ENCODE measurements at regions not wholly inside any gene's neighbourhood (a gene's known extent, or its start where the extent isn't known, plus 50 kb on each side); places are given as distances from the start of the nearest gene placed in this dataset.

GRCh38 chr1:5093042-5093441 lies 438.6 kb downstream of the AJAP1 start:
- TF ChIP-seq, protein P1, sequence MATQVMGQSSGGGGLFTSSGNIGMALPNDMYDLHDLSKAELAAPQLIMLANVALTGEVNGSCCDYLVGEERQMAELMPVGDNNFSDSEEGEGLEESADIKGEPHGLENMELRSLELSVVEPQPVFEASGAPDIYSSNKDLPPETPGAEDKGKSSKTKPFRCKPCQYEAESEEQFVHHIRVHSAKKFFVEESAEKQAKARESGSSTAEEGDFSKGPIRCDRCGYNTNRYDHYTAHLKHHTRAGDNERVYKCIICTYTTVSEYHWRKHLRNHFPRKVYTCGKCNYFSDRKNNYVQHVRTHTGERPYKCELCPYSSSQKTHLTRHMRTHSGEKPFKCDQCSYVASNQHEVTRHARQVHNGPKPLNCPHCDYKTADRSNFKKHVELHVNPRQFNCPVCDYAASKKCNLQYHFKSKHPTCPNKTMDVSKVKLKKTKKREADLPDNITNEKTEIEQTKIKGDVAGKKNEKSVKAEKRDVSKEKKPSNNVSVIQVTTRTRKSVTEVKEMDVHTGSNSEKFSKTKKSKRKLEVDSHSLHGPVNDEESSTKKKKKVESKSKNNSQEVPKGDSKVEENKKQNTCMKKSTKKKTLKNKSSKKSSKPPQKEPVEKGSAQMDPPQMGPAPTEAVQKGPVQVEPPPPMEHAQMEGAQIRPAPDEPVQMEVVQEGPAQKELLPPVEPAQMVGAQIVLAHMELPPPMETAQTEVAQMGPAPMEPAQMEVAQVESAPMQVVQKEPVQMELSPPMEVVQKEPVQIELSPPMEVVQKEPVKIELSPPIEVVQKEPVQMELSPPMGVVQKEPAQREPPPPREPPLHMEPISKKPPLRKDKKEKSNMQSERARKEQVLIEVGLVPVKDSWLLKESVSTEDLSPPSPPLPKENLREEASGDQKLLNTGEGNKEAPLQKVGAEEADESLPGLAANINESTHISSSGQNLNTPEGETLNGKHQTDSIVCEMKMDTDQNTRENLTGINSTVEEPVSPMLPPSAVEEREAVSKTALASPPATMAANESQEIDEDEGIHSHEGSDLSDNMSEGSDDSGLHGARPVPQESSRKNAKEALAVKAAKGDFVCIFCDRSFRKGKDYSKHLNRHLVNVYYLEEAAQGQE (IDR thresholded peaks at IDR 0.05) = no peak
- TF ChIP-seq, protein P2, sequence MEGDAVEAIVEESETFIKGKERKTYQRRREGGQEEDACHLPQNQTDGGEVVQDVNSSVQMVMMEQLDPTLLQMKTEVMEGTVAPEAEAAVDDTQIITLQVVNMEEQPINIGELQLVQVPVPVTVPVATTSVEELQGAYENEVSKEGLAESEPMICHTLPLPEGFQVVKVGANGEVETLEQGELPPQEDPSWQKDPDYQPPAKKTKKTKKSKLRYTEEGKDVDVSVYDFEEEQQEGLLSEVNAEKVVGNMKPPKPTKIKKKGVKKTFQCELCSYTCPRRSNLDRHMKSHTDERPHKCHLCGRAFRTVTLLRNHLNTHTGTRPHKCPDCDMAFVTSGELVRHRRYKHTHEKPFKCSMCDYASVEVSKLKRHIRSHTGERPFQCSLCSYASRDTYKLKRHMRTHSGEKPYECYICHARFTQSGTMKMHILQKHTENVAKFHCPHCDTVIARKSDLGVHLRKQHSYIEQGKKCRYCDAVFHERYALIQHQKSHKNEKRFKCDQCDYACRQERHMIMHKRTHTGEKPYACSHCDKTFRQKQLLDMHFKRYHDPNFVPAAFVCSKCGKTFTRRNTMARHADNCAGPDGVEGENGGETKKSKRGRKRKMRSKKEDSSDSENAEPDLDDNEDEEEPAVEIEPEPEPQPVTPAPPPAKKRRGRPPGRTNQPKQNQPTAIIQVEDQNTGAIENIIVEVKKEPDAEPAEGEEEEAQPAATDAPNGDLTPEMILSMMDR (IDR thresholded peaks at IDR 0.05; ENCODE audit: low read depth, low read length, missing input control) = no peak
- TF ChIP-seq EGR1 (IDR thresholded peaks at IDR 0.05; ENCODE audit: low read depth in 2 of 2) = no peak
- no peak for TF ChIP-seq RXRA (IDR thresholded peaks at IDR 0.05)
- TF ChIP-seq RAD21 (IDR thresholded peaks at IDR 0.05) = no peak
- TF ChIP-seq YY1 (IDR thresholded peaks at IDR 0.05) = no peak
- TF ChIP-seq SP1 (IDR thresholded peaks at IDR 0.05) = no peak
- no peak for TF ChIP-seq HNF4A (conservative IDR thresholded peaks at IDR 0.05)
- TF ChIP-seq JUND (IDR thresholded peaks at IDR 0.05) = no peak
- TF ChIP-seq TAF1 (conservative IDR thresholded peaks at IDR 0.05) = no peak
